GM12872 (cell line): ENCODE measurements at regions not wholly inside any gene's neighbourhood (a gene's known extent, or its start where the extent isn't known, plus 50 kb on each side); places are given as distances from the start of the nearest gene placed in this dataset.

Experiments
- TF ChIP-seq, protein P1 (sequence below): IDR thresholded peaks from 3 replicates; pipeline ENCODE4 v1.5.1; 2011; ENCODE audit warnings: low read depth, mild to moderate bottlenecking, low read length, moderate library complexity; ENCODE audit not compliant: insufficient read depth

DNA sequence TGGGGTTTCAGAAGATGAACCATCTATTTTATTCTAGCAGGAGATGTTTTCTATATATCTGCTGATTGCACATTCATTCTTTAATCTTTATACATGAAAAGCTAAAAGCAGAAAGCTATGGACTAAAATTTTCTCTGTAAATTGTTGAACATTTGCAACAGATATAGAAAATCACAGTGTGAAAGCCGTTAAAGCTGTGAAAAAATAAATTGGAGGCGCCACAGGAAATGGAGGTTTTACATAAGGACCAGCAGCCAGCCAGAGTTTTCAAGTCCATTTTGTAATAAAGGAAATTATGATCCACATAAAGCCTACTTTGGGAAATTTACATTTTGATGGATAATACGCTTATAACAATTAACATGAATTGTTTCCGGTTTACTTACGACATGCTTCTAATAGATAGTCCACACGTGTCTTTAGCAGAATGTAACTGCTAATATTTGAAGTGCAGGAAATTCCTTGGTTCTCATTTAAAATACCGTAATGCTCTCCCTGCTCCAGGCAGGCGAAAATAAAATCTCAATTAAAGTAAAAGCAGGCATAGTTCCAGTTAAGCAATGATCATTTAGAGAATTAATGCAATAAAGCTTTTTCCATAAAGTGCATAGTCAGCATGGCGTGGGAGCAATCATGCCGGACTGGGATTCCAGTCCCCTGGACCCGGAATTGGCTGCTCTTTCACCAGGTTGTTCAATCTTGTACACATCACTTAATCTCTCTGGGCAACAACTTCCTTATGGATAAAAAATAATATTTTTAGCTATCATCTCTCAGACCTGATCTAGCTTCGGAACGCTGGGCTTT is 445.4 kb downstream of the ZNF608 start:
- TF ChIP-seq, protein P1, sequence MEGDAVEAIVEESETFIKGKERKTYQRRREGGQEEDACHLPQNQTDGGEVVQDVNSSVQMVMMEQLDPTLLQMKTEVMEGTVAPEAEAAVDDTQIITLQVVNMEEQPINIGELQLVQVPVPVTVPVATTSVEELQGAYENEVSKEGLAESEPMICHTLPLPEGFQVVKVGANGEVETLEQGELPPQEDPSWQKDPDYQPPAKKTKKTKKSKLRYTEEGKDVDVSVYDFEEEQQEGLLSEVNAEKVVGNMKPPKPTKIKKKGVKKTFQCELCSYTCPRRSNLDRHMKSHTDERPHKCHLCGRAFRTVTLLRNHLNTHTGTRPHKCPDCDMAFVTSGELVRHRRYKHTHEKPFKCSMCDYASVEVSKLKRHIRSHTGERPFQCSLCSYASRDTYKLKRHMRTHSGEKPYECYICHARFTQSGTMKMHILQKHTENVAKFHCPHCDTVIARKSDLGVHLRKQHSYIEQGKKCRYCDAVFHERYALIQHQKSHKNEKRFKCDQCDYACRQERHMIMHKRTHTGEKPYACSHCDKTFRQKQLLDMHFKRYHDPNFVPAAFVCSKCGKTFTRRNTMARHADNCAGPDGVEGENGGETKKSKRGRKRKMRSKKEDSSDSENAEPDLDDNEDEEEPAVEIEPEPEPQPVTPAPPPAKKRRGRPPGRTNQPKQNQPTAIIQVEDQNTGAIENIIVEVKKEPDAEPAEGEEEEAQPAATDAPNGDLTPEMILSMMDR: no peak

DNA sequence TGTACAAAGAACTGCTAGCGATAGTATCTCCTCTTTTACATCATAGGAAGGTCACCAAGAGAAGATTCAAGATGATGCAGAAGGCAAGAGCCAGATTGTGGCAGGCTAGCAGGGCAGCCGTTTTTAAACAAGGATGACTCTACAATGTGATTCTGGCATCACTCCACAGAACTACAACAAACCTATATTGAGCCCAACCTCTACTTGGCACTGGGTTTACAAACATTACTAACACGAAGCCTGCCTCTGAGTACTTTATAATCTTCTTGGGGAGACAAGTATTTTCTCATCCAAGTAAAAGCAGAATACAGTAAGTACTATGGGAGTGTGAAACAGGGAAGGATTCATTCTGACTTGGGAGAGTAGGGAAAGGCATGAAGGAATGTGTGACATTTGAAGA is 448.6 kb downstream of the ZNF608 start:
- TF ChIP-seq, protein P1: no peak

DNA sequence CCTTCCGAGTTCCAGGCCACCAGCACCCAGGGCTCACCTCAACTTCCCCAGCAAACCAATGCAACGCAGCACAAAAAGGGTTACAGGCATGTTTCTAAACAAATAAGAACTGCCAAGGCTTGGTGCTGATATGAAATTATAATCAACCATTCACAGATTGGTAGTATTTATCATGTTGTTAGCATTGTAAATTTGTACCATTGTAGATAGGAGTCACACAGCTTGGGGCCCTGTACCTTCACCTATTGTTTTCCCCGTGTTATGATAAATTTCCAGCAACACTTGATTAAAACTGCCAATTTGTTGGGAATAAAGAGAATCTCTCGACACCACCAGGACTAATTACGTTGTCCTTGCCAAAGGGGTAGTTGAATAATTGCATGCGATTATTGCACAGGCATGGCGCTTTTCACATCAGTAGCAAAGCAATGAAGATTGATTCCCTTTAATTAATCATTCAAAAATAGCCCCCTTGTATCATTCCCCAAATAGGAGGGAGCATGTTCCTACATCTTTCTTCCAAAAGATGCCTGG is 454.1 kb downstream of the ZNF608 start:
- TF ChIP-seq, protein P1: no peak

DNA sequence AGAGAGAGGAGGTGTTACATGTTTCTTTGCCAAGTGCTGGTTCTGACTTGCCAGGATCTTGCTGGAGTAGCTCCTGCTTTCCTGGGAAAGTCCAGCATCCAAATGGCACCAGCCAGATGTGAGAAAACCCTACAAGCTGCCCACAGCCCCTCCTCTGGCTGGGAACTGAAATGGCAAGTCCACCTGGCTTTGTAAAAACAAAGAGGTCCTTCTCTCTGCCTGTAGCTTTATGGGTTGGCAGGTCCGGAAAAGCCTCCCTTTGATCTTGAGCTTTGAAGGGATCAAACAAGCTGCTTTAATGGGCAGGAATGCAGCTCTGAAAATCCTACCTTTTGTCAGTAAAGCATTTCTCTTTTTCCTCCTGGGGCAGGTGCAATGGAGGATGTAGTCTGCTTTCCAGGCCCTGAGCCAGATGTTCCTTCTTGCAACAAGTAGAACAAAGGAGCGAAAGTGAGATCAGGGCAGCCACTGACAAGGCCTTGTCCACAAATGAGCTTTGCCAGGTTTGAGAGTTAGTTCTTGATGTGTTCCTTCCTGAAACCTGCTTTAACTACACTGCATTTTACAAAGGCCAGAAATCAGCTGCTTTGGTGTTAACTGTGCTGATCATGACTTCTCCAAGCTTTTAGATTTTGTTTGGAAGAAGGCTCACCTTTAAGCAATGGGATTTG is 456.7 kb downstream of the ZNF608 start:
- TF ChIP-seq, protein P1: no peak

DNA sequence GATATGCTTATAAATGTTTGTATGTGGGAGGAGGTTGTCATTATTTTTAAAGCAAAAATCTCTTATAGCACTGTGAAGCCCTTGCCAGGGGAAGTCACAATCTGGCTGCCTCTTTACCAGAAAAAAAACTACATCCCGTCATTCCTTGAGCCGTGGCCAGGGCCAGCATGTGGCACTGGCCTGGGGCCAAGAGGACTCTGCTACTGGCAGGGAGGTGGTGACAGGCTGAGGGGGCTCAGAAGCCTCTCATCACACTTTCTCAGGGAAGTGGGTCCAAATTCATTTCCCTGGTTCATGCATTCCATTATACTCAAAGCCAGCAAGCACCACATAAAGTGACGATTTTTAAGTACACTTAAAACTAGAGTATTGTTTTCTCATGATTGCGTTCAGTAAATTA is 457.3 kb downstream of the ZNF608 start:
- TF ChIP-seq, protein P1: no peak

DNA sequence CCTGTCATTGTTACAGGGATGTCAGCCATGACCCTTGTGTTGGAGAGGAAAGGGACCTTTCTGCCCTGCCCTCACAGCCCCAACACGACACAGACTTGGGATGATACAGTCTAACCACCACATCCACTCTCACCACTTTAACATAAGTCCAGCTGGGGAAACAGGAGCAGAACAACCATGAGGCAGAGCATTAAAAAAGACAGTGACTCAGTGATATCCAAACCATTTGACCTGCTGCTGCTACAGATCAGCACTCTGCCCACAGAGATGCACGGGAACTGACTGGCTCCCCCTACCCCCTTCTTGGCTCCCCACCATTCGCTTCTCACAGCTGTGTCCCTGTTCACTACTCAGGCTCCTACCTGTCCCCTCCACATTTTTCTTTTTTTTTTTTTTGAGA is 458.6 kb downstream of the ZNF608 start:
- TF ChIP-seq, protein P1: no peak

DNA sequence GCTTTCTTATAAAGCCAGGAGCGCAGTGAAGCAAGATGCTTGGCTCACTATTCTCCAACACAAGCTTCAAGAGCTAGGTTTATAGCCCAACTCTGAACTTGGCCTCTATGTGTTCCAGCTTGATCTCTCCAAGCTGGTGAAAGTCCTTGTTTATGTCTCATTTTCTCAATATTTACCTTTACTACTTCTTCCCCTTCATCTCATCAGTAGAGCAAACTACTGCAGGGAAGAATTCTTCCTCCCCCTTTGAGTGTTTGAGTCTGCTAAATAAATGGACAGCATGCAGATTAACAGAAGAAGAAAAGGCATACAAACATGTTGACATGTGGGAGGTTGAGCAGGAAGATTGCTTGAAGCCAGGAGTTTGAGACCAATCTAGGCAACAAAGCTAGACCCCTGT is 460.7 kb downstream of the ZNF608 start:
- TF ChIP-seq, protein P1: no peak
